ENCODE measurements at regions not wholly inside any gene's neighbourhood (a gene's known extent, or its start where the extent isn't known, plus 50 kb on each side); places are given as distances from the start of the nearest gene placed in this dataset.
"Not testable (repeated sequence)": the region's sequence is repeated elsewhere in the genome, so short reads cannot be mapped to it uniquely, and the experiment has no call there.

- no peak for TF ChIP-seq ZFX (IDR thresholded peaks at IDR 0.05)
- TF ChIP-seq, protein P1, sequence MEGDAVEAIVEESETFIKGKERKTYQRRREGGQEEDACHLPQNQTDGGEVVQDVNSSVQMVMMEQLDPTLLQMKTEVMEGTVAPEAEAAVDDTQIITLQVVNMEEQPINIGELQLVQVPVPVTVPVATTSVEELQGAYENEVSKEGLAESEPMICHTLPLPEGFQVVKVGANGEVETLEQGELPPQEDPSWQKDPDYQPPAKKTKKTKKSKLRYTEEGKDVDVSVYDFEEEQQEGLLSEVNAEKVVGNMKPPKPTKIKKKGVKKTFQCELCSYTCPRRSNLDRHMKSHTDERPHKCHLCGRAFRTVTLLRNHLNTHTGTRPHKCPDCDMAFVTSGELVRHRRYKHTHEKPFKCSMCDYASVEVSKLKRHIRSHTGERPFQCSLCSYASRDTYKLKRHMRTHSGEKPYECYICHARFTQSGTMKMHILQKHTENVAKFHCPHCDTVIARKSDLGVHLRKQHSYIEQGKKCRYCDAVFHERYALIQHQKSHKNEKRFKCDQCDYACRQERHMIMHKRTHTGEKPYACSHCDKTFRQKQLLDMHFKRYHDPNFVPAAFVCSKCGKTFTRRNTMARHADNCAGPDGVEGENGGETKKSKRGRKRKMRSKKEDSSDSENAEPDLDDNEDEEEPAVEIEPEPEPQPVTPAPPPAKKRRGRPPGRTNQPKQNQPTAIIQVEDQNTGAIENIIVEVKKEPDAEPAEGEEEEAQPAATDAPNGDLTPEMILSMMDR (conservative IDR thresholded peaks at IDR 0.05) = no peak
- H3K27ac ChIP-seq = no peak overlapping the region
Observed at GRCh38 chr17:71084838-71085237, 915.5 kb downstream of the KCNJ2 start.

DNA sequence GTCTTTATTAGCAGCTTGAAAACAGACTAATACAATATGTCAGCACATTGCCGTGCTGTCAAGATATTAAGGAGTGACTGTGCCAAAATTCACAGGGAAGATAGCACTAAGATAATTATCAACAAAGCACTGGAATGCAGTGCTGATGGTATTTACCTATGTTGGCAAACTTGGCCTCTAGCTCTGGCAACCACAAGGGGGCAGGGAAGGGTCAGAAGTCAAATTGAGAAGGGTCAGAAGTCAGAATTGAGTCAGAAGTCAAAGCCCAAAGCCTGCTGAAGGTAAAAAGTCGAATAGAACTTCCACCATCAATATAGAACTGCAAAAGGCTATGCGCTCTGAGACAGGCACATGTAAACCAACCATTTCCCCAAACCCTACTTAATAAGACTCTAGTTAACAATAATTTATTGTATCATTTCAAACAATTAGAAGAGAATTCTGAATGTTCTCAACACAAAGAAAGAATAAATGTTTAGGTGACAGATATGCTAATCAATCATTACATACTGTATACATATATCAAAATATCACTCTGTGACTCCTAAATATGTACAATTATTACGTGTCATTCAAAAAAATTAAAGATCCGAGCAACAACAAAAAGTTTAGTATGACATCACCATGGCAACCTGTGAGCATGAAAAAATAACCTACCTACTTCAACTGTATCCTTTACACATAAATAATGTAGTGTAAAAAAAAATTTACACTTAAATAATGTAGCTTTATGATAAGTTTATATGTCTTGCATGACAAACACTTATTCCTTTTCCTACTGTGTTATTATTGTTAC, 916.1 kb downstream of the KCNJ2 start:
- no peak for TF ChIP-seq ZFX (IDR thresholded peaks at IDR 0.05)
- TF ChIP-seq, protein P1 (conservative IDR thresholded peaks at IDR 0.05) = peak; percentile 39
- H3K27ac ChIP-seq = no peak overlapping the region

DNA sequence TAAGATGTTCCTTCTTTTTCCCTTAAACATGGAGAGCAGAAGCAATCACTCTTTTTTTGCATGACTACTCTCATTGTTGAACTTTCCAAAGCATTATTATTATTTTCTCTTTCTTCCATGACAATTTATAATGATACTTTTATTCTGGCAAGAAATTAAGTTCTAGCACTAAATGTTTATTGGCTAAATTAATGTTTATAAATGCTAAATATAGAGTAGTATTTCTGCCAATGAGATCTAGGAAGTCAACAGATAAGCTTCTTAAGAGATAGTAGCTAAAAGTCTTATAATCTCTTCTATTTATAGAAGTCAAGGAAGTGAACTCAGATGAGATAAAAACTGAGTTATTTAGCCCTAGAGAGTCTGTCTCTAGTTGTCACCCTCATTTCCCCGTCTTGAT, 920.1 kb downstream of the KCNJ2 start:
- no peak overlapping the region for H3K27ac ChIP-seq
- TF ChIP-seq ZFX (IDR thresholded peaks at IDR 0.05) = no peak
- TF ChIP-seq, protein P1 (conservative IDR thresholded peaks at IDR 0.05) = no peak

DNA sequence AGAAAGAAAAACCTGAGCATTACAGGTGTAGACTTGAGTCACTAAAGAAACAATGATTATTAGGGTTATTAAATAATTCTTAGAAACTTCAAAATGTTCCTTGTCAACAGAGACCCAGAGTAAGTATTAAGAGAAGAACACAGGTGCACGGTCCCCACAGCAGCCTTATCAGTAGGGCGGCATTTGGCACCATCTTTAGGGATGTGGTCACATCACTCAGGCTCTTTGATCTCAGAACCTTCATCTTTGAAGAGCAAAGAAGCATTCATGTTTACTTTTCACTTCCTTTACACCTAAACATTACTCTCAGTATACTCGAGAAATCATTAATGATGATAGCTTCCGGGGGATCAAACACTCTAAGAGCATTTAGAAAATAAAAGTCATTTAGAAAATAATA, 928.7 kb downstream of the KCNJ2 start:
- TF ChIP-seq ZFX (IDR thresholded peaks at IDR 0.05) = no peak
- TF ChIP-seq, protein P1 (conservative IDR thresholded peaks at IDR 0.05) = no peak
- no peak overlapping the region for H3K27ac ChIP-seq

DNA sequence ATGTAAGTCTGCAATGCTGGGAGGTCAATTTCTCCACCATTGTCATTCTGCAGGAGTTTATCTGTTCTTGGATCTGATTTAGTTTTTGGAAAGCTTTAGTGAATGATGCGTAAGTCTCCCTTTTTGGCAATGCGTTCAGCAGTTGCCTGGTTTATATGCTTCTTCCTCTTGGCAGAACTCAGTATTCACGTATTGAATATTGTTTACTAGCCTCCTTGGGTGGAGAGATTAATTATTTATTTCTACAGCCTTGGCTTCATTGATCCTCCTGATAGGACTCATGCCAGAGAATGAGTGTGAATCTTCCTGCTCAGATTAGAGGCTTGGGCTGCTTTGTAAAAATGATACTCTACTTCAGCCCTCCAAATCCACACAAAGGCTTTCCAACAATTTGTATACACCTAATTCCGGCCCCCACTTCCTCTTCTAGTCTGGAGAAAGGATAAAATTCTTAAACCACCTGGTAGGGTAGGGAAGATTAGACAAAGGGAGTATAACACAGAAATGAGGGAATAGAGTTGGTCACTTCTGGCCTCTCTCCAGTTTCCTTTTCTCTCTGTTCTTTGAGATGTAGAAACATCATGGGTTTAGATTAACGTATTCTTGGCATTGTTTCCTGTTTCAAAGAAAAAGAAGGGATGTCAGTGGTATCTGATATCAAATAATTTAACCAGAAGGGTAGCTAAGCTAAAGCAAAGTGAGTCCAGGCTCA, 929.8 kb downstream of the KCNJ2 start:
- TF ChIP-seq ZFX (IDR thresholded peaks at IDR 0.05) = no peak
- TF ChIP-seq, protein P1 (conservative IDR thresholded peaks at IDR 0.05) = no peak
- no peak overlapping the region for H3K27ac ChIP-seq

GRCh38 chr17:71102777-71103176, 933.4 kb downstream of the KCNJ2 start:
- no peak overlapping the region for H3K27ac ChIP-seq
- TF ChIP-seq, protein P1 (conservative IDR thresholded peaks at IDR 0.05) = no peak
- no peak for TF ChIP-seq ZFX (IDR thresholded peaks at IDR 0.05)

DNA sequence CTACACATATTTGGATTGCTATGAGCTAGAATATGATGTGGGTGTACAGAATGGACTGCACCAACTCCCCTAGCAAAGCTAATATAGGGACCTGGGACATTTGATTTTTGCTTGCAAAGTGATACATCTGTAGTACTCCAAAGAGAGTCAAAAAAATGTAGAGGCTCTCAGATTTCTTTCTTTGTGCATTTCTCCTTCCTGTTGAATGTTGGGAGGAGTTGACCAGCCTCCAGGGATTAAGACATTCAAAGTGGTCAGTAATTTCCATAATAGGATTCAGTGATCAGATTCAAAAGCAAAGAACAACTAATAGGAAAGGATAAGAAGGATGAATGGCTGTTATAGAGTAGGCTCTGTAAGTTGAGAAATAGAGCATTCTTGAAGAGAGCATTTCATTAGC, 934.9 kb downstream of the KCNJ2 start:
- TF ChIP-seq, protein P1 (conservative IDR thresholded peaks at IDR 0.05) = no peak
- no peak for TF ChIP-seq ZFX (IDR thresholded peaks at IDR 0.05)
- no peak overlapping the region for H3K27ac ChIP-seq

DNA sequence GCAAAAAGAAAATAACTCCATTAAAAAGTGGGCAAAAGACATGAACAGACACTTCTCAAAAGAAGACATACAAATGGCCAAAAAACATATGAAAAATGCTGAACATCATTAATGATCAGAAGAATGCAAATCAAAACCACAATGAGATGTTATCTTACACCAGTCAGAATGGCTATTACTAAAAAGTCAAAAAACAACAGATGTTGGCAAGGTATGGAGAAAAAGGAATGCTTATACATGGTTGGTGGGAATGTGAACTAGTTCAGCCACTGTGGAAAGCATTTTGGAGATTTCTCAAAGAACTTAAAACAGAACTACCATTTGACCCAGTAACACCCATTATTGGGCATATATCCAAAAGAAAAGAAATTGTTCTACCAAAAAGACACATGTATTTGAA, 936.7 kb downstream of the KCNJ2 start:
- H3K27ac ChIP-seq = not testable (repeated sequence)
